ENCODE measurements at regions not wholly inside any gene's neighbourhood (a gene's known extent, or its start where the extent isn't known, plus 50 kb on each side); places are given as distances from the start of the nearest gene placed in this dataset.

- no peak for TF ChIP-seq CTCF (conservative IDR thresholded peaks at IDR 0.05; ENCODE audit: low read length)
- no peak for TF ChIP-seq EZH2phosphoT487 (IDR thresholded peaks at IDR 0.05; ENCODE audit: borderline replicate concordance, low read depth, low read length)
Measured at GRCh38 chr7:41336981-41337380, 365.9 kb downstream of the INHBA start.
